AG09309 (cell line): ENCODE measurements at regions not wholly inside any gene's neighbourhood (a gene's known extent, or its start where the extent isn't known, plus 50 kb on each side); places are given as distances from the start of the nearest gene placed in this dataset.
"Not testable (repeated sequence)": the region's sequence is repeated elsewhere in the genome, so short reads cannot be mapped to it uniquely, and the experiment has no call there.

ENCODE experiments used
- DNase-seq: peaks from one replicate; pipeline ENCODE4 v3.0.0-alpha.2; 2010; ENCODE audit warnings: low read depth
- H3K4me3 ChIP-seq: 2 replicates; pipeline ENCODE4 v1.5.1; 2011; ENCODE audit warnings: mild to moderate bottlenecking, low read depth, low read length, moderate library complexity; ENCODE audit not compliant: control insufficient read depth
- CTCF ChIP-seq: IDR thresholded peaks from 2 replicates; pipeline ENCODE4 v1.5.1; 2011; ENCODE audit warnings: mild to moderate bottlenecking, low read depth, low read length, inconsistent platforms; ENCODE audit not compliant: insufficient read depth, control insufficient read depth; ENCODE audit errors: missing control alignments

DNA sequence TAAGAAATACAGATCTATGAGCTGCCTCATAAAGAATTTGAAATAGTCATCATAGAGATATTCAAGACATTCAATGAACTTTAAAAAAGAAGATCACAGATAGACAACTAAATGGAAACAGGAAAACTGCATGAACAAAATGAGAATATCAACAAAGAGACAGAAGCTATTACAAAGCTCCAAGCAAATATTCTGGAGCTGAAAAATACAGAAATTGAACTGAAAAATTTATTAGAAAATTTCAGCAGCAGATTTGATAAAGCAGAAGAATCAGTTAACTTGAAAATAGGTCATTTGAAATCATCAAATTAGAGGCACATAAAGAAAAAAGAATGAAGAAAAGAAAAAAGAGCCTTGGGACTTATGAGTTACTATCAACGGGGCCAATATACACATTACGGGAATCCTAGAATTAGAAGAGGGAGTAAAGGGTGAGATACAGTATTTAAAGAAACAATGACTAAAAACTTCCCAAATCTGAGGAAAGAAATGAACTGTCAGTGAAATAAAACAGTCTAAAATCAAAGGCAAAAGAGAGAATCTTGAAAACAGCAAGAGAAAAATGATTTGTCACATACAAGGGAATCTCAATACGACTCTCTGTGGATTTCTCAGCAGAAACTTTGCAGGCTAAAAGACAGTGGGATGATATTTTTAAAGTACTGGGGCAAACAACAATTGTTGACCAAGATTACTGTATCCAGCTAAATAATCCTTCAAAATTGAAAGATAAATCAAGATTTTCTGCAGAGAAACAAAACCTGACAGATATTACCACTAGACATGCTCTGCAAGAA lies 641.6 kb downstream of the ANKRD50 start:
- TF ChIP-seq CTCF, result no peak
- no peak overlapping the region for H3K4me3 ChIP-seq
- DNase-seq, result no peak

GRCh38 chr4:124075276-124075675 lies 637.3 kb downstream of the ANKRD50 start:
- not testable (repeated sequence) for H3K4me3 ChIP-seq, DNase-seq

DNA sequence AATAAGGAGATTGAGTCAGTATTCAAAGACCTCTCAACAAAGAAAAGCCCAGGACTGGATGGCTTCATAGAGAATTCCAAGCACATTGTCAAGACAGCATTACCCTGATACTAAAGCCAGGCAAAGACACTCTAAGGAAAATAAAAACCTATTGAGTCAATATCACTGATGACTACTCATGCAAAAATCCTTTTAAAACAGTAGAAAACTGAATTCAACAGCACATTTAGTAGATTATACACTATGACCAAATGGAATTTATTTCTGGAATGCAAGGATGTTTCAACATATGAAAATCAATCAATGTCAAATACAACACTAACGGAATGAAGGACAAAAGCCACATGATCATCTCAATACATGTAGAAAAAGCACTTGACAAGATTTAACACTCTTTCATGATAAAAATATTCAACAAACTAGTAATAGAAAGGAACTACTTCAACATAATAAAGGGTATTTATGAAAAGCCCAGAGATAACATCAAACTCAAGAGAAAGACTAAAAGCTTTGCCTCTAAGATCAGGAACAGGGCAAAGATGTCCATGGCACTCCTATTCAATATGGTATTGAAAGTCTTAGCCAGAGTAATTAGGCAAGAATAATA lies 633.3 kb downstream of the ANKRD50 start:
- no peak for DNase-seq
- no peak for TF ChIP-seq CTCF
- H3K4me3 ChIP-seq, result no peak overlapping the region

GRCh38 chr4:124083711-124084110 lies 628.8 kb downstream of the ANKRD50 start:
- no peak overlapping the region for H3K4me3 ChIP-seq

GRCh38 chr4:124085561-124086180 lies 626.9 kb downstream of the ANKRD50 start:
- no peak for DNase-seq
- no peak overlapping the region for H3K4me3 ChIP-seq
- no peak for TF ChIP-seq CTCF

More at GRCh38 chr4:124083711-124084110, 628.8 kb downstream of the ANKRD50 start:
- DNase-seq, result no peak
- no peak for TF ChIP-seq CTCF

DNA sequence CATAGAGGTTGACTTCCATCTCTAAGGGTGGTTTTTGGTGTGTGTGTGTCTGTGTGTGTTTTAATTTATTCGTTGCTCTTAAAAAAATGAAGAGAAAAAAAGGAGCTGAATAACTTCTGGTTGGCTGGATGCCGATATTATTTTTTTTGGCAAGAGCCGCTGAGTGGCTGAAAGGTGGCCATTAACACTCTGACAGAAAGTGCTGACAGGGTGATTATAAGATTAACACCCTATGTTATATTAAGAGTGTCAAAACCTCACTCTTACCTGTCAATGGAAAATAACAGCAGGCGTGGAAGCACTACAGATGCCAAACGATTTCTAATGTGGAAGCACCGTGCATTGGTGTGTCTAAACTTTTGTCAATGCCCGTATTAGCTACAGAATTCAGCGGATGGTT lies 622.5 kb downstream of the ANKRD50 start:
- no peak for TF ChIP-seq CTCF
- no peak overlapping the region for H3K4me3 ChIP-seq
- no peak for DNase-seq

- no peak for TF ChIP-seq CTCF
- no peak overlapping the region for H3K4me3 ChIP-seq
- DNase-seq, result no peak
Measured at GRCh38 chr4:124092101-124092500, 620.4 kb downstream of the ANKRD50 start.
